MCF 10A (cell line): ENCODE measurements at regions not wholly inside any gene's neighbourhood (a gene's known extent, or its start where the extent isn't known, plus 50 kb on each side); places are given as distances from the start of the nearest gene placed in this dataset.

Experiments used
- BruUV-seq: library from RNA; stranded (reverse); fragments of 400-500 nt; replicated peaks from 2 replicates; lab custom pipeline; 2021; lab: Mats Ljungman, UMichigan
- CTCF ChIA-PET: fragments of 300-600 bp; sonication (Branson Sonifier 250); formaldehyde crosslinking; extraction: SDS; loops from one replicate; lab custom pipeline; 2021; ENCODE audit warnings: antibody characterized with exemption, inconsistent platforms; lab: Yijun Ruan, JAX
- POLR2A ChIA-PET: fragments of 300-600, 350-650 bp; sonication (Branson Sonifier 250); formaldehyde crosslinking; extraction: SDS; loops from one replicate; lab custom pipeline; 2020; ENCODE audit warnings: antibody characterized with exemption, inconsistent platforms; lab: Yijun Ruan, JAX
- DNase-seq: peaks from one replicate; pipeline ENCODE4 v3.0.0-alpha.2; 2018; ENCODE audit not compliant: unreplicated experiment
- H3K27ac Mint-ChIP-seq: one replicate; pipeline ENCODE4 v1.8.0; 2022; ENCODE audit warnings: mild to moderate bottlenecking, low read depth, mixed read lengths; ENCODE audit not compliant: unreplicated experiment
- H3K27me3 Mint-ChIP-seq: one replicate; pipeline ENCODE4 v1.8.0; 2022; ENCODE audit warnings: mixed read lengths; ENCODE audit not compliant: insufficient read depth, unreplicated experiment
- H3K36me3 Mint-ChIP-seq: one replicate; pipeline ENCODE4 v1.8.0; 2022; ENCODE audit warnings: mild to moderate bottlenecking, moderate library complexity, mixed read lengths; ENCODE audit not compliant: insufficient read depth, unreplicated experiment
- H3K4me1 Mint-ChIP-seq: one replicate; pipeline ENCODE4 v1.8.0; 2022; ENCODE audit warnings: mixed read lengths; ENCODE audit not compliant: insufficient read depth, unreplicated experiment
- H3K4me3 Mint-ChIP-seq: one replicate; pipeline ENCODE4 v1.8.0; 2022; ENCODE audit warnings: mild to moderate bottlenecking, moderate library complexity, mixed read lengths; ENCODE audit not compliant: unreplicated experiment
- H3K9me3 Mint-ChIP-seq: one replicate; pipeline ENCODE4 v1.8.0; 2022; ENCODE audit warnings: mixed read lengths; ENCODE audit not compliant: unreplicated experiment
- intact Hi-C: fragments of 100-400 bp; cut with micrococcal nuclease; formaldehyde crosslinking; loops from 2 replicates; pipeline ENCODE4 v1.14.1; 2022
- TF ChIP-seq, protein P1 (sequence below): fragments of 200-600 bp; IDR thresholded peaks from one replicate; pipeline ENCODE4 v1.8.0; 2022; ENCODE audit warnings: antibody characterized with exemption, mild to moderate bottlenecking; ENCODE audit not compliant: unreplicated experiment

GRCh38 chr2:234825616-234826015 lies 126.2 kb upstream of the SH3BP4 start:
- Mint-ChIP-seq H3K36me3 (no peaks in the 10 kb centered on the region), H3K4me3 (no peak overlapping the region), H3K27me3 (no peaks in the 10 kb centered on the region), H3K27ac (no peak overlapping the region), H3K4me1 (peaks cover 10% of the 10 kb centered on the region), H3K9me3 (no peaks in the 10 kb centered on the region)
- POLR2A ChIA-PET: no interaction called here
- CTCF ChIA-PET: interaction anchor here (0.7 kb wide), 1 partner anchor 8 kb away, joined by 3 read pairs; no protein-coding TSS in a partner anchor
- intact Hi-C loops: no loop called here
- BruUV-seq: no TSS peak
- TF ChIP-seq, protein P1, sequence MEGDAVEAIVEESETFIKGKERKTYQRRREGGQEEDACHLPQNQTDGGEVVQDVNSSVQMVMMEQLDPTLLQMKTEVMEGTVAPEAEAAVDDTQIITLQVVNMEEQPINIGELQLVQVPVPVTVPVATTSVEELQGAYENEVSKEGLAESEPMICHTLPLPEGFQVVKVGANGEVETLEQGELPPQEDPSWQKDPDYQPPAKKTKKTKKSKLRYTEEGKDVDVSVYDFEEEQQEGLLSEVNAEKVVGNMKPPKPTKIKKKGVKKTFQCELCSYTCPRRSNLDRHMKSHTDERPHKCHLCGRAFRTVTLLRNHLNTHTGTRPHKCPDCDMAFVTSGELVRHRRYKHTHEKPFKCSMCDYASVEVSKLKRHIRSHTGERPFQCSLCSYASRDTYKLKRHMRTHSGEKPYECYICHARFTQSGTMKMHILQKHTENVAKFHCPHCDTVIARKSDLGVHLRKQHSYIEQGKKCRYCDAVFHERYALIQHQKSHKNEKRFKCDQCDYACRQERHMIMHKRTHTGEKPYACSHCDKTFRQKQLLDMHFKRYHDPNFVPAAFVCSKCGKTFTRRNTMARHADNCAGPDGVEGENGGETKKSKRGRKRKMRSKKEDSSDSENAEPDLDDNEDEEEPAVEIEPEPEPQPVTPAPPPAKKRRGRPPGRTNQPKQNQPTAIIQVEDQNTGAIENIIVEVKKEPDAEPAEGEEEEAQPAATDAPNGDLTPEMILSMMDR: no peak
- DNase-seq: no peak

DNA sequence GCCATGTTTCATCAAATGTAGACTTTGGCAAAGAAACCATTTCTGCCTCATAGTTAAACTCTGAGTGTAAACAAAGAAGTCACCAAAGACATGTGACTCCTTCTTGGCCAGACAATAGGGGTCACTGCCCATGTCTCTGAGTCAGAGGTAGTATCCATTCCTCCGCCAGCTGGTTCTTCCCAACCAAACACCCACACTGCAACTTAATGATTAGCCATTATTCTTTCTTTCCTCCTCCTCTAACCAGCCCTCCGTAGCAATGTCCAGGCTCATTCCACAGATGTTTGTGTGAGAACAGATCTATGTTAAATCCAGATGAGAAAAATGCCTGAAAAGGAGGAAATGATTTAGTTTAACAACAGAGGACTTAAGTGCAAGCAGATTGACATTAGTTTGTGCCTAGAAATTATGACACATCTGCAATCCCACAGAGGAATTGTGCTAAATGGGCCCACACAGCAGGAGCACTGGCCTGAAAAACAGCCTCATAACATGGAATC lies 127.9 kb upstream of the SH3BP4 start:
- CTCF ChIA-PET: interaction anchor here (0.5 kb wide), 1 partner anchor 29 kb away, joined by 3 read pairs; no protein-coding TSS in a partner anchor
- Mint-ChIP-seq H3K36me3 (no peaks in the 10 kb centered on the region), H3K4me3 (no peak overlapping the region), H3K27ac (no peak overlapping the region), H3K9me3 (no peaks in the 10 kb centered on the region), H3K27me3 (no peaks in the 10 kb centered on the region), H3K4me1 (peaks cover 4% of the 10 kb centered on the region)
- intact Hi-C loops: no loop called here
- TF ChIP-seq, protein P1: no peak
- no TSS peak for BruUV-seq
- DNase-seq: peak; percentile 73
- POLR2A ChIA-PET: no interaction called here

DNA sequence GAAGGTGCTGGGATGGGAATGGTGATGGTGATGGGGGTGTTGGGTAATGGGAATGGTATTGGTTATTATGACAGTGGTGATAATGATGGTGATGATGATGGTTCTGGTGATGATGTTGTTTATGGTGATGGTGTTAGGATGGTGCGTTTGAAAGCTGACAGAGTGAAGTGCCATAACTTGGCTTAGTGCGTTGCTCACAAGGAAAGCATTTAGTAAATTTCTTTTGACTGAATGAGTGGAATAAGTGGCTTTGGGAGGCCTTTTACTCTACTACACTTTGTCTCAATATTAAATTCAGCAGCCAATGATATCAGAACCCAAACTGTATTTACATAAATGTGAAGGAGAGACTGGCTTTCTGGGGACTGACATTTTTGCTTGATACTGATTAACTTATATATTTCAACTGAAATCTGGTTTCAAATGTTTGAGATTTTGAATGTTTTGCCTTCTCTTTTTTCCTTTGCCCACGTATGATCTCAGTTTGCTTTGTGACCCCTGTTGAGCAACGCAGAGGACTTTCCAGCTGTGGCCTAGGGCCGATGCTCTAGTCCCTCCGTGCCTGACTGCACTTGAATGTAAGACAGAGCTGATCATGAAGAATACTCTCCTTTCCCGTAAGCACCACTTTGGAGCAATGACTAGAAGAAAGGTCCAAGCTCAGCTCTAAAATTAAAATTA lies 128.5 kb upstream of the SH3BP4 start:
- intact Hi-C loops: no loop called here
- DNase-seq: no peak
- H3K27ac Mint-ChIP-seq: no peak overlapping the region
- H3K36me3 Mint-ChIP-seq: no peaks in the 10 kb centered on the region
- peaks cover 4% of the 10 kb centered on the region for H3K4me1 Mint-ChIP-seq
- TF ChIP-seq, protein P1: no peak
- no peak overlapping the region for H3K4me3 Mint-ChIP-seq
- no peaks in the 10 kb centered on the region for H3K9me3 Mint-ChIP-seq
- ChIA-PET CTCF (no interaction called here), POLR2A (no interaction called here)
- no peaks in the 10 kb centered on the region for H3K27me3 Mint-ChIP-seq
- BruUV-seq: no TSS peak

DNA sequence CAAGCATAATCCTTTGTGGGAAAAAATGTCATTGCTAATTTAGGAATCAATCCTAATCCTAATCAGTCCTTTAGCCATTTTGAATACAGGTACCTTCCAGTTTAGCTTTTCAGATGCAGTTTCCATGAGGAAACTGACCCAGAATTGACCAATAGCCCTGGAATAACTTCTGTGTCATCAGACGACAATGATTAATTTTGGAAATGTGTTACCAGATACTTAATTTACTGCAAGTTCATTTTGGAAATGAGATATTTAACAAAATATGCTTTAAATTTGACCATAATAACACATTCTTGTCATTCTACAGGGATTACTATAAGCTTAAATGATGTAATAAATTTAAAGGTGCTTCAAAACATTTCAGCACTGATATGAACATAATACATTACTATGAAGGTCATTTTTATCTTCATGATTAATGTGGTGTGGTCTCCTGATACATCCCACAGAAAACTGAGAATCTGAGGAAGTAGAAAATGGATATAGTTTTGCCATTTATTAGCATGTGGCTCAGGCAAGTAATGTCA lies 129.8 kb upstream of the SH3BP4 start:
- peaks cover 1% of the 10 kb centered on the region for H3K4me1 Mint-ChIP-seq
- H3K9me3 Mint-ChIP-seq: no peaks in the 10 kb centered on the region
- ChIA-PET CTCF (interaction anchor here (0.7 kb wide), 1 partner anchor 148 kb away, joined by 3 read pairs; no protein-coding TSS in a partner anchor), POLR2A (interaction anchor here (0.6 kb wide), 1 partner anchor 107 kb away, joined by 3 read pairs; no protein-coding TSS in a partner anchor)
- intact Hi-C loops: no loop called here
- H3K36me3 Mint-ChIP-seq: no peaks in the 10 kb centered on the region
- no peak overlapping the region for H3K27ac Mint-ChIP-seq
- H3K27me3 Mint-ChIP-seq: peaks cover 9% of the 10 kb centered on the region
- TF ChIP-seq, protein P1: no peak
- no peak overlapping the region for H3K4me3 Mint-ChIP-seq
- no peak for DNase-seq
- BruUV-seq: no TSS peak
